Lower leg skin (tissue), 3 donors: ENCODE measurements at regions not wholly inside any gene's neighbourhood (a gene's known extent, or its start where the extent isn't known, plus 50 kb on each side); places are given as distances from the start of the nearest gene placed in this dataset.

ENCODE experiments used
- CTCF ChIP-seq, 3 donors: fragments of 450-650 bp; IDR thresholded peaks; one replicate each; pipeline ENCODE4 v1.5.1; 2016; ENCODE audit warnings: antibody characterized with exemption in 3 of 3, mild to moderate bottlenecking in 3 of 3, moderate library complexity in 2 of 3
- POLR2A ChIP-seq, 2 donors: fragments of 450-650 bp; IDR thresholded peaks; one replicate each; pipeline ENCODE4 v1.6.1; 2016 to 2017; ENCODE audit warnings: antibody characterized with exemption in 2 of 2, mild to moderate bottlenecking in 1 of 2, moderate library complexity in 1 of 2

GRCh38 chr21:15517394-15517793 lies 212.4 kb upstream of the USP25 start:
- TF ChIP-seq POLR2A (IDR thresholded peaks at IDR 0.05) (no peak), CTCF (IDR thresholded peaks at IDR 0.05) (no peak)
